Chondrocyte (in vitro differentiated cells): ENCODE measurements at regions not wholly inside any gene's neighbourhood (a gene's known extent, or its start where the extent isn't known, plus 50 kb on each side); places are given as distances from the start of the nearest gene placed in this dataset.
A peak's percentile ranks its signal among the peaks of the same experiment; 100 is the strongest.

Experiments
- DNase-seq: peaks from one replicate; pipeline ENCODE4 v3.0.0; 2021; ENCODE audit warnings: mixed read lengths, low spot score
- H3K27ac Mint-ChIP-seq: one replicate; pipeline ENCODE4 v1.8.0; 2021; ENCODE audit warnings: mild to moderate bottlenecking, moderate library complexity, mixed read lengths; ENCODE audit not compliant: unreplicated experiment
- H3K27me3 Mint-ChIP-seq: 2 replicates; pipeline ENCODE4 v1.8.0; 2021; ENCODE audit warnings: low read depth, mixed read lengths
- H3K36me3 Mint-ChIP-seq: 2 replicates; pipeline ENCODE4 v1.8.0; 2021; ENCODE audit warnings: low read depth, mixed read lengths
- H3K4me1 Mint-ChIP-seq: 2 replicates; pipeline ENCODE4 v1.8.0; 2021; ENCODE audit warnings: low read depth, mild to moderate bottlenecking, mixed read lengths
- H3K4me3 Mint-ChIP-seq: one replicate; pipeline ENCODE4 v1.8.0; 2021; ENCODE audit warnings: mild to moderate bottlenecking, moderate library complexity, mixed read lengths; ENCODE audit not compliant: unreplicated experiment
- H3K9me3 Mint-ChIP-seq: 2 replicates; pipeline ENCODE4 v1.8.0; 2021; ENCODE audit warnings: low read depth, mixed read lengths
- CTCF ChIP-seq: fragments of 200-600 bp; sonication (generic); IDR thresholded peaks from 2 replicates; pipeline ENCODE4 v1.5.0; 2021; ENCODE audit warnings: antibody characterized with exemption, mild to moderate bottlenecking, moderate library complexity

- Mint-ChIP-seq H3K27ac (no peak overlapping the region), H3K27me3 (peaks cover 8% of the 10 kb centered on the region), H3K4me1 (peaks cover 8% of the 10 kb centered on the region), H3K4me3 (no peak overlapping the region), H3K36me3 (no peaks in the 10 kb centered on the region), H3K9me3 (no peaks in the 10 kb centered on the region)
- no peak for TF ChIP-seq CTCF
- DNase-seq = no peak
These were observed 283.9 kb downstream of the UBE3D start for GRCh38 chr6:82781620-82782204.

- Mint-ChIP-seq H3K27me3 (peaks cover 10% of the 10 kb centered on the region), H3K36me3 (no peaks in the 10 kb centered on the region), H3K4me3 (no peak overlapping the region), H3K4me1 (peaks cover 8% of the 10 kb centered on the region), H3K27ac (no peak overlapping the region), H3K9me3 (peaks cover under 1% of the 10 kb centered on the region)
- peak; percentile 43 for TF ChIP-seq CTCF
- no peak for DNase-seq
These were observed 281.9 kb downstream of the UBE3D start for GRCh38 chr6:82783587-82784236.

- TF ChIP-seq CTCF = no peak
- DNase-seq = no peak
These were observed 280.4 kb downstream of the UBE3D start for GRCh38 chr6:82785206-82785605.

GRCh38 chr6:82786248-82786647 lies 279.4 kb downstream of the UBE3D start:
- Mint-ChIP-seq H3K4me1 (peaks cover 8% of the 10 kb centered on the region), H3K36me3 (peaks cover 6% of the 10 kb centered on the region)

More at GRCh38 chr6:82785206-82785605, 280.4 kb downstream of the UBE3D start:
- Mint-ChIP-seq H3K4me3 (no peak overlapping the region), H3K9me3 (peaks cover 8% of the 10 kb centered on the region), H3K4me1 (peaks cover 8% of the 10 kb centered on the region), H3K36me3 (peaks cover 2% of the 10 kb centered on the region), H3K27me3 (peaks cover 13% of the 10 kb centered on the region), H3K27ac (no peak overlapping the region)

GRCh38 chr6:82795940-82796339 lies 269.7 kb downstream of the UBE3D start:
- no peak for DNase-seq
- no peak overlapping the region for H3K4me3 Mint-ChIP-seq
- peaks cover 10% of the 10 kb centered on the region for H3K36me3 Mint-ChIP-seq
- peaks cover 29% of the 10 kb centered on the region for H3K27me3 Mint-ChIP-seq
- no peaks in the 10 kb centered on the region for H3K4me1 Mint-ChIP-seq
- no peak for TF ChIP-seq CTCF
- H3K27ac Mint-ChIP-seq = no peak overlapping the region
- peaks cover 30% of the 10 kb centered on the region for H3K9me3 Mint-ChIP-seq

More at GRCh38 chr6:82786248-82786647, 279.4 kb downstream of the UBE3D start:
- peaks cover 15% of the 10 kb centered on the region for H3K27me3 Mint-ChIP-seq
- H3K4me3 Mint-ChIP-seq = no peak overlapping the region
- peaks cover 16% of the 10 kb centered on the region for H3K9me3 Mint-ChIP-seq
- no peak for DNase-seq
- TF ChIP-seq CTCF = no peak
- H3K27ac Mint-ChIP-seq = no peak overlapping the region
